22Rv1 (cell line): ENCODE measurements at regions not wholly inside any gene's neighbourhood (a gene's known extent, or its start where the extent isn't known, plus 50 kb on each side); places are given as distances from the start of the nearest gene placed in this dataset.

Source experiments
- ZFX ChIP-seq: fragments of 450-650 bp; IDR thresholded peaks from 2 replicates; pipeline ENCODE4 v1.6.1; 2017; ENCODE audit warnings: antibody characterized with exemption, borderline replicate concordance
- TF ChIP-seq, protein P1 (sequence below): fragments of 450-650 bp; IDR thresholded peaks from 2 replicates; pipeline ENCODE4 v1.5.1; 2017; ENCODE audit warnings: mild to moderate bottlenecking

DNA sequence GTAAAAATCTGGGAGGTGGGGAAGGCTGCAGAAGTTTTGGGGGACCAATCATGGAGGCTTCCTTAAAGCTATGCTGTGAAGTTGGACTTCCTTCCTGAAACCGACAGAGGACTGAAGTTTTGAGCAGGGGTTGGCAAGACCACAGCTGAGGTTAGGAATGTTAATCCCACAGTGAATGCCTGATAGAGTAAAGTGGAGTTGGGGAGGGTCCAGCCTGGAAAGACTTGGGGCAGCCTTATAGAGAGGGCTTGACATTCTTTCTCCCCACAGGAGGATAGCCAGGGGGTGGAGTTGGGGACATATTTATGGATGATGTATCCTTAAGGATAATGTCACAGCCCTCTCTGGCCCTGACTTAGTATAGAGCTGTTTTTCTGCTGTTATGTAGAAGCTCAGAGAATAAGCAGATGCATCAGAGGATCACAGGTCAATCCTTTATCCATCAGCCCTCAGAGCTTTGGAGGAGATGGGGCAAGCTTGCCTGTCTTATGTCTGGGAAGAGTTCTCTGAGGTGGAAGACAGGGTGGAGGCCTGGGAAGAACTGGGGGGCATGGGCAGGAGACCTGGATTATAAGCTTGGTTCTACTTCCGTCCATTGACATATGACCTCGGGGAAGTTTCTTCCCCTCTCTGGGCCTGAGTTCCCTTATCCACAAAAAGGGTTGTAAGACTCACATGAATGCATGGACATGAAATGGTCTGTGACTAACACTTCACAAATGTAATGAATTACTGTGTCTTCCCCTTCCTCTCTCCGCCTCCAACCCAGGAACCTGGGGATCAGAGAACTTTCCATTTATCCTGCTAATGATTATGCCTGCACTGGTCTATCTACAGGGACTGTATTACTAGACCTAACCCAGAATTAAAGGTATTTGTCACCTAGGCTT, 317.8 kb downstream of the MIAT start:
- TF ChIP-seq, protein P1, sequence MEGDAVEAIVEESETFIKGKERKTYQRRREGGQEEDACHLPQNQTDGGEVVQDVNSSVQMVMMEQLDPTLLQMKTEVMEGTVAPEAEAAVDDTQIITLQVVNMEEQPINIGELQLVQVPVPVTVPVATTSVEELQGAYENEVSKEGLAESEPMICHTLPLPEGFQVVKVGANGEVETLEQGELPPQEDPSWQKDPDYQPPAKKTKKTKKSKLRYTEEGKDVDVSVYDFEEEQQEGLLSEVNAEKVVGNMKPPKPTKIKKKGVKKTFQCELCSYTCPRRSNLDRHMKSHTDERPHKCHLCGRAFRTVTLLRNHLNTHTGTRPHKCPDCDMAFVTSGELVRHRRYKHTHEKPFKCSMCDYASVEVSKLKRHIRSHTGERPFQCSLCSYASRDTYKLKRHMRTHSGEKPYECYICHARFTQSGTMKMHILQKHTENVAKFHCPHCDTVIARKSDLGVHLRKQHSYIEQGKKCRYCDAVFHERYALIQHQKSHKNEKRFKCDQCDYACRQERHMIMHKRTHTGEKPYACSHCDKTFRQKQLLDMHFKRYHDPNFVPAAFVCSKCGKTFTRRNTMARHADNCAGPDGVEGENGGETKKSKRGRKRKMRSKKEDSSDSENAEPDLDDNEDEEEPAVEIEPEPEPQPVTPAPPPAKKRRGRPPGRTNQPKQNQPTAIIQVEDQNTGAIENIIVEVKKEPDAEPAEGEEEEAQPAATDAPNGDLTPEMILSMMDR: no peak
- TF ChIP-seq ZFX: no peak
